A172 (cell line): ENCODE measurements at regions not wholly inside any gene's neighbourhood (a gene's known extent, or its start where the extent isn't known, plus 50 kb on each side); places are given as distances from the start of the nearest gene placed in this dataset.

Source experiments
- DNase-seq: peaks from one replicate; pipeline ENCODE4 v3.0.0-alpha.2; 2015; ENCODE audit warnings: low spot score

DNA sequence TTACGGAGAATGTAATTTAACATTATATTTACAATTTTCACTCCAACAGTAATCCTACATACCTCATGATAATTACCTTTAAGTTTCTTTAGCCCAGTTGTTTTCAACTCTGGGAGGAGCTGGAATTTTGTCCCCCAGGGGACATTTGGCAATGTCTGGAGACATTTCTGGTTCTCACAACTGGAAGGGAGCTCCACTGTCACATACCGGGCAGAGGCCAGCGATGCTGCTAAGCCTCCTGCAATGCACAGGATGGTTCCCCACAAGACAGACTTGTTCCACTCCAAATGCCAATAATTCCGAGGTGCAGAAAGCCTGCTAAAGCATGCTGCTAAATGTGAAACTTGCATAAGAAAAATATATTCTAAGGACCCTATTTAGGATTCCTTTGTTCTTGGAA is 251.1 kb upstream of the IRX5 start:
- DNase-seq, result no peak

DNA sequence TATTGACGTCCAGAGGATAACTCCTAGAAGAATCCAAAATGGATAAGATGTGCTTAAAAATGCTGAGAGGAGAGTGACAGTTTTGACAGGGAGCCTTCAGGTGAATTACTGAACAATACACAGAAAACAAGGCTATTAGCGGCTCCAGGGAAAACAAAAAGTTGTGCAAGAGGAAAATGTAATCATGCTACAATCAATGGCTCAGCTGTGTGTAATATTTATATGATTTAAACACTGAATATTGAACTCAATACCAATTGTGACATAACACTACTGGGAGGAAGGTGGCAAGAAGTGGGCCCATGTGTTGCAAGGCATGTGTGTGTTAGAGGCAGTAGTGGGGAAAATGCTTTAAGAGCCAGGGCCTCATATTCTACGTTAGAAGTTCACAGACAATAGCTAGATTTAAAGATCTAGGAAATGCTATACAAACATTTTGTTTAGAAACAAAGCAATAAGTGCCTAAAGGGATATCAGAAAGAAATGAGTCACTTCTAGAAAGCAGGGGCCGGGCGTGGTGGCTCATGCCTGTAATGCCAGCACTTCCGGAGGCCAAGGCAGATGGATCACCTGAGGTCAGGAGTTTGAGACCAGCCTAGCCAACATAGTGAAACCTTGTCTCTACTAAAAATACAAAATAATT is 253.2 kb upstream of the IRX5 start:
- DNase-seq, result peak; percentile 27

DNA sequence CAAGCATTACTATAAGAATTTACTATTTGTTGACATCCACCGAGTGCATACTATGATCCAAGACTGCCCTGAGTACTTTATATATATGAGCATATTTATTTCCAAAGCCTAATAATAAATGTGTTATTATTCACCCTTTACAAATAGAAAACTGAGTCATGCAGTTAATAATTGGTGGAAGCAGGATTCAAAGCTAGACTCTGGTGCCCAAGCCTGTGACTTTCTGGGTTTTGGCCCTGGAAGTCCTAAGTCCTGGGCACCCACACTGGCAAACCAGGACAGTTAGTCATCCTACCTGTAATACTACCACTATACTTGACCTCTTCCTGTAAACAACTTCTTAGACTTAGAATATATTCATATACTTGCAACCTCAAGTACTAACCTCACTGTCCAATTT is 257.4 kb upstream of the IRX5 start:
- no peak for DNase-seq

DNA sequence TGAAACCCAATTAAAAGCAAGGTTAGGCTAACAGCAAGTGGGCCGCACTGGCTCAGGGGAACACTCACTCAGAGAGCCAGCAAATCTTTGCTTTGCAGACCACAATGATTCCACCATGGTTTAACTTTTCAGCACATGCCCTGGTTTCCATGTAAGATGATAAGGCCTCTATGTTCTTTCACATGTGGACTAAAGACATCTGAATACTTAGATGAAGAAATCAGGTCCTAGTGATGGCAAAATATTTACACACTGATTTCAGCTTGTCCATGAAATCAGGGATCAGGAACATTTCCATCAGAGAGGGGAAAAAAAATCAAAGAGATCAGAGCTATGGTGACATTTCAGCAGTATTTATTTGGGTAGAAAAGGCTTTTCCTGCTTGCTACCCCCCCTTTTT is 258.2 kb upstream of the IRX5 start:
- no peak for DNase-seq

DNA sequence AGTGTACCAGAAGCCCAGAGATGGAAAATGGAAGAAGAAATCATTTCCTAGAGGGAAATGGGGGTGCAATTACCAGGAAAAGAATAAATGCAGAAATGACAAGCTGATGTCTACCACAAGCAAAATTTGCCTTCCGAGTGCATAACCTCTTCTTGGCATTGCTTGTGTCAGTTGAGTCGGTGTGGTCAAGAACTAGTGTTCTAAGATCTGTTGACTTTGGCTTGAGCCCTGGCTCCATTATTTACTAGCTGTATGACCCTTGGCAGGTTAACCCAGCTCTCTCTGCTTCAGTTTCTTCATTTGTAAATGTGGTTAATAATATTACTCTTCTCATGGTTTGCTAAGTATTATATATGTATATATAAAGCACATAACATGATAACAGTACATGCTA is 273.0 kb upstream of the IRX5 start:
- peak; percentile 8 for DNase-seq

DNA sequence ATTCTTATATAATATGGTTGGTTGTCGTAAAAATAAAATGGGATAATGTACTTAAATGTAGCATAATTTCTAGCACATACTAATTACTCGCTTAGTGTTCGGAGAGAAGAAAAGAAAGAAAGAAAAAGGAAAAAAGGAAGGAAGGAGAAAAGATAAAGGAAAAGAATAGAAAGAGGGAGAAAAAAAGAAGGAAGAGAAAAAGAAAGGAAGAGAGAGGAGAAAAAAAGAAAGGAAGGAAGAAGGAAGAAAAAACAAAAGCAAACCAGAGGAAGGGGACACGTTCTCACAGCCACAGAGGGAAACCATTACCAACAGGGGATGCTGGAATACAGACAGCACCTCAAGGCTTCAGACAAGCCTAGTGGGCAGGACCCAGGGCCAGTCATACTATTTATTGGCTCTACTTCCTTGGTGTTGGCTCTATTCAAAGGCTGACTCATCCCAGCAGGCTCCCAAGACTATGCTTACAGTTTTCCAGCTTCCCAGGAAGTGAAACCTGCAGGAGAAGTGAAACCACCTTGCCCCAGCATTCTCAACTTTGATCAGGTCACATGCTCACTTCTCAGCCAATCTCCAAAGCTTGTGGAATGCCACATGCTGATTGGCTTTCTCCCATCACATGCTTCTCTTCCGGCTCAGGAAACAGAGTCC is 273.5 kb upstream of the IRX5 start:
- DNase-seq, result peak; percentile 99

DNA sequence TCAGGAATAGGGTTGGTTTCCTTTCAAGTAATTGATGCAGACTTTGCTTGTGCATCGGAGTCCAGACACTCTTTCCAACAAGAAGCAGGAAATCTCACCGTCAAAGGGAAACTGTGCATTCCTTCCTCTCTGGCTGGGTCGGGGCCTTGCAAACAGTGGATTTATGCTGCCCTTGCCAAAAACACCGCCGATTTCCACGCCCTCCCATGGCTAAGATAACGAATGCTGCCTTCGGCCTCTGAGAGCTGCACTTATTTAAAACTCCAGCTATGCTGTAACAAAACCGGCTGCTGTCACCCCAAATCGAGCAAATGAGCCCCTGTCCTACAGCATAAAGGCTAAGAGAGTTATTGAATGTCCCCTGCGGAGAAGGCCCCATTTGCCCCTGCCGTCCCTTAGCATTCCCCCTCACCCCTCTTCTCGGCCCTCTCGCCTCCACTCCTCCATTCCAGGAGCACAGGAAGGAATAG is 275.5 kb upstream of the IRX5 start:
- DNase-seq, result peak; percentile 27

DNA sequence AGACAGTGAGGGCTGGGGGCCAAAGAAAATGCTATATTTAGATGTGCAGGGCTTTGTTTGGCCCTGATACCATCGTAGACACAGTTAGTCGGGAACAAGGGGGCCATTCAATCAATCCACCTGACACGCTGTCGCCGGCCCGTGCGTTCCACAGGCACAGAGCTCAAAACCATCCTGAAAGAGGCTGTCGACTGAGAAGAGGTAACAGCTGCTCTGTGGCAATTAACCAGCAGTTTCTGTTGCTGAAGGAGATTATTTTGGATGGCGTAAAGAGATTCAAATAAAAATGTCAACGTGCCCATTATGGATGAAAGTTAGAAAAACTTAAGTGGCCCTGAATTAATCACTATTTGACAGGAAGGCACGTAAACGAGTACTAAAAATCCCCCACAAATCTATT is 276.2 kb upstream of the IRX5 start:
- no peak for DNase-seq

DNA sequence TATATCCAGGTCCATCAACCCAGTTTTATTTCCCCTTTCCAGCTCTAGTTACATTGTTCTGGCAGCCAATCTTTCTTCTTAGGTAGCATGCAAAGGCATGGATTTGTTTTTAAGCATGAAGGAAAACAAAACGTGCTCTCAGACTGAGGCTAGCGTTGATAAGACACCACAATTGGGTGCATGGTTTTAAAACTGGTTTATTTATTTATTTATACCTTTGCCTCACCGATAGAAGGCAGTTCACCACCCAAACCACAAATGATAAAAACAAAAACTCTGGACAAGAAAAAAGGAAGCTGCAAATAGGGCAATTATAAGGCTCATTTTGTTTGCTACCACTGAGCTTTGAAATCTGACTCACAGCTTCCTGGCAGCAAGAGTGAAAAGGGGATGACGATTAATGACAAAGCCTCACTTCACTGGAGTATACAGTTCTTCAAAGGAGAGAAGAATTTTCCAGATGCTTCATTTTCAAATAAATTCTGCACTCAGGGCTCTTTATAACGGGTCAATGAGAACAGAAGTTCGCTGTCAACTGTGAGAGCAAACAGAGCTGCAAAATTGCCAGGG is 278.4 kb upstream of the IRX5 start:
- DNase-seq, result no peak

DNA sequence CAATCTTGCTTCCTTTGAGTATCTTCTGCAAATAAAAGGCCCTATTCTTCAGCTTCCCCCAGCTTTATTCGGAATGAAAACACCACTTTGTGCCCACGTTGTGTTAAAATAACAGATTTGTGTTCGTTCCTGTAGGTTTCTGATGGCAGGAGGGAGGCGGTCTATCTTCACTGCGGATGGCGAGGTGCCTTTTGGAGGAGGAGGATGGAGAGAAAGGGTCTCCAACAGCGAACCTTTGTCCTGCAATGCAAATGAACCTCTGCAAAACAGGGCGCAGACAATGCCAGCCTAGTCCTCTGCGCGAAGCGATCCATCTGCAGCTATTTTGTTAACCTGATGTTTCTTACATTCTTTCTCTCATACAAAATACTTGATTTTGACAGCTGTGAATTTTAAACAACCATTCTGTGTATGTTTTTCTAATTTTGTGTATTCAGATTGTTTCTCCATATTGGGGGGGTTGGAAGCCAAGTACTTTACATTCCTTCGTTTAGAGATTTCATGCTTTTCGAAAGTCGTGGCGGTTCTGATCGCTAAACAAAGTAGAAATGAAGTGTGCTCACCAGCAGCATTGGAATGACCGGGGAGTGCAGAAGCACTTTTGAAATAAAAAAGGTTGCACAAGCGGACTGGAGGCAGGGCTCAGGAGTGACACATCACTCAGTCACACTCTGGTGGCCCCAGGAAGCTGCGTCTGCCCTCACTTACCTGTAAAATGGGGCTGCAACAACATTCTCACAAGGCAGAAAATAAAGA is 279.0 kb upstream of the IRX5 start:
- DNase-seq, result no peak

DNA sequence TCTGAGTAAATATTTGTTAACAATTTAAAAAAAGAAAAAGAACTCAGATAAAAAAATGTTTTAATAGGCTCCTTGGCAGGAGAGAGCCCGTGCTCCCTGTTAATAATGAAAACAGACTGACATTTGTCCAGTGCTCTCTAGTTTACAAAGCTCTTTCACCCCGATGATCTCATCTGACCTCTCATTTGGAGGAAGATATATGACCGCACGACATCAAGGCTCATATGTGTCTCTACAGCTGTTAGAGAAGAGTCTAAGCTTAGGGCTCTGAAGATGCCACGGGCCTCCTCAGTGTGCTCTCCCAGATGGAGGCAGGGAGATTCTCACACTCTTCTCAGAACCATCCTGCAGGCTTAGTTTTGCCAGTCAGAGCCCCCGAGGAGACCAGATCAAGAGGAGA is 280.8 kb upstream of the IRX5 start:
- no peak for DNase-seq

DNA sequence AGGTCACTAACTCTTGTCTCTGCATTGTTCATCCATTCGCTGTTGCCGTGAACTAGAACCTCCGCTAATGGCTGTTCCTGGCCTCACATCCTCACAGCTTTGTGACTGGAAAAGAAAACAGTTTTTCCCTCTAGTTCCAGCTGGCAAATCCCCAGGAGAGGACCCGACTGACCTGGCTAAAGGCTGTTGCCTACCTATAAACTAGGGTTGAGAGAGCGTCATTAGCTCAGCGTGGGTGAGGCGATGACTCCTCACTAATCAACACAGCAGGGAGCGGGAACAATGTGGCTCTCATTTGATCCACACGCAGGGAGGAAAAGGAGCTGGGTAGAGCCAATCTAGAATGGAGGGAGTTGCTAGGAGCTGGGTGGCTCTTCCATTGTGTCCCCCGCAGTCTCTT is 282.1 kb upstream of the IRX5 start:
- DNase-seq, result no peak

DNA sequence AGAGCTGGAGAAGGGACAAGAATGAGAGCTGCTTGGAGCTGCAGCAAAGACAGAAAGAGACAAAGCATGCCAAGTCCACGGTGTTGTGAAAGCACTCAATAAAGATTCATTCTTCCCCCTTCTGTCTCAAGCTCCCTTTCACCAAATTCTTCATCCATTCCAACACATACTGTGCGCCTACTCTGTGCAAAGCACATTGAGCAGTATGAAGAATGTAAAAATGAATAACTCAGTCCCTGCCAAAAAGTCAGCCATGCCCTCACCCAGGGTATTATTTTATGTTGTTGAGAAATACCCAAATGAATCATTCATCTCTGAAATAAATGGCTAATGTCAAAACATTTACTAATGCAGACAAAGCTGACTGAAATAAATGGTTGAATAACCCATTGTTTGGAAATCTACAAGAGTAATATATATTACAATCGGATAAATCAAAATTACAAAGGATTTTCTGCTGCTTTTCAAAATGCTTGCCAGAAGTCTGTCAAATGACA is 282.9 kb upstream of the IRX5 start:
- DNase-seq, result no peak

DNA sequence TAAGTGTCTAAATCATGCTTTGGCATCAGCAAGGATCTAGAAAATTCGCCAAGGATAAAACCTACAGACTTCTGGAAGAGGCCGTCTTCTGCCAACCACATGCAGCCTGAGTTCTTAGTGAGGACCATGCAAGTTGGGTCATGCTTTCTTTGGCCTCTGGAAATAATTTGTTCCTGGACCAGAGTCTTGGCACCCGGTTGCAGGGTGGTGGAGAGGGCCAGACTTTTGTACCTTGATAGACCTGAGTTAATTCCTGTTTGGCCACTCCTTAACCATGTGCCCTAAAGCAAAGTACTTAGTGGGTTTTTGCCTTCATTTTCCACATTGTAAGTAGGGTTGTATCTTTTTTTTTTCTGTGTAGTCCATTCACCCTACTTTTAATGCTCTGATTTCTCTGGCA is 283.4 kb upstream of the IRX5 start:
- no peak for DNase-seq

DNA sequence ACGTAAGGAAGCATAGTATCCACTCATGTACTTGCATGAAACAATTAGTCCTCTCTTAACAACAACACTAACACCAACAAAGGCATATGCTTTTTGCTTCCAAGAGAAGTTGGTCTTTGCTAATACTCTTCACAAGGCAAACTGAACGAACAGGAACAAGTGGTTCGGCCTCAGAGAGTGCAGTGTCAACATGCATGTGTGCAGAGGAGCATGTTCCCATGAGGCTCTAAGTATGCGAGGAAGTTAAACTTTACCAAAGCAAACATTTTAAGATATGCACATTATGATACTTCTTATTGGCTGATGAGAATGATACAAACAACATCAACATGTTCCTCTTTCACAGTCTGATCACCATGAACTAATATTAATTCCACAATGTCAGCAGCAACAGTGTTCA is 285.3 kb upstream of the IRX5 start:
- DNase-seq, result no peak

DNA sequence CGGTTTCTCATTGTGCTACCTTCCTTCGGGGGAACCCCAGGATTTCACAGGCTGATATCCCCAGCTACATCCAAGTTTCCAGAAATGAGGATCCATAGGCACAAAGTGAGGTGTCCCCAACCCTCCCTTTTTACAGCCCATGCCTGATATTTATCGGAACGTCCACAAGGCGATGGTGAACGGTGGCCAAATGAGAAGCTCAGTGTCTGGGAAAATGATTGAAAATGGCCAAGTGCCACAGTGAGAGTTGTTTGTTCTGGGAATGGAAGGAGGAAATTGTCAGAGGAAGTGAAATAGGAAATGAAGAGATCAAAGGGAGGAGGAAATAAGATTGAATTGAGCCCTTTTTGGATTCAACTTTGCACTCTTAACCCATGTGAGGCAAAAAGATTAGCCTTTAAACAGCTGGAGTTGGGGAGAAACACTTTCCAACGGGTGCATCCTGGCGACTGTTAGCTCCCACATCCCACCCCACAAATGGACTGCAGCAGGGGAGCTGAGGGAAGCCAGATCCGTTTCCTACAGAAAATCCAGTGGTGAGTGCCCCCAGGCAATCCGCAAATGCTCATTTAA is 294.4 kb upstream of the IRX5 start:
- no peak for DNase-seq

DNA sequence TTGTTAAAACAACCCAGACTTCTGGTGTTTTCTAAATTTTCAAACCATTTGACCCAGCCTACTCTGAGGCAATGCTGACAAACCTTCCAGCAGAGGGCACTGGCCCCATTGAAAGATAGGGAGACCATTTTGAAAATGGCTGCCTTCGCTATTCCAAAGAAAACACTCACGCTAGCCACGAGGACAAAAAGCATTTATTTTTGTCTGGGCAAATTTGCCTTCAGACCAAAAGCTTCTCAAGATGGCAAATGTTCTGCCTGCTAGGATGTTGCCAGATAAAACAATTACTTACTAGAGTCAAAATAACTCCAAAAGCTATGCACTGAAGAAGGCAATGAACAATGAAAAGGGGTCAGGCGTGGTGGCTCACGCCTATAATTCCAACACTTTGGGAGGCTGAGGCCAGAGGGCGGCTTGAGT is 296.7 kb upstream of the IRX5 start:
- peak; percentile 16 for DNase-seq

DNA sequence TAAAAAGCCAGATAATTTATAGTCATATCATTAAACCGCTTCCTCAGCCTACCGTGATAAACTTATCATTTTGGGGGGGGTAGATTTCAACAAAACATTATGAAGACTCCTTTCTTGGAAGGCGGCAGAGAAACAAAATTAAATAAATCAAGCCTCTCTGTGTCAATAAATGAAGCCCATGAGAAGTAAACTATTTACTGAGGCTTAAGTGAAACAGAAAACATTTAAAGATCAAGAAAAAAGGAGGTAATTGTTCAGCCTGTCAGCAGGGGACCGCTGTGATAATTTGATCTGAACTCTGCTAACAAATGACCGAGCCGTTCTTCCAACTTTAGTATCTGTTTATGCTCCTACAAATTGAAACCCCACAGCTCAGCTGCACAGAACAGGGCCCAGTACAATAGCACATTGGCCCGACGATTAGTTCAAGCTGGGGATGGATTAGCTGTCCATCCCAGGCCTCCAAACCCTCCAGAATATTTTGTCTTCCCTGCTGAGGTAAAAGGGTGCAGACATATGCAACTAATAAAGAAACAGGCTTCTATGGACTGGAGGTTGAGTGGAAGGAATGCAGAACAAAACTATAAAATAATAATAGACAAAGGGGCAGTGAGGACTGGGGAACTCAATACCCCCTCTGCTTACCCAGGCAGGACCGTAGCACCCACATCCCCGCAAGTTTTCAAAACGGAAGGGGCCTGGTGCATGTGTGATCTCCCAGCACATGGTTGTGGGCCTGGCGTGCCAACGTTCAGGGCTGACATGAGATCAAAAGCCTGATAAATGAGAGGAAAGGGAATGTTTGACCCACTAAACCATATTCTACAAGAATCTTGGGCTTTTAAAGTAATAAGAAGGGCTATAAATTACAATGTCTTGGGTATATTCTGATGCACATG is 298.1 kb upstream of the IRX5 start:
- DNase-seq, result no peak

DNA sequence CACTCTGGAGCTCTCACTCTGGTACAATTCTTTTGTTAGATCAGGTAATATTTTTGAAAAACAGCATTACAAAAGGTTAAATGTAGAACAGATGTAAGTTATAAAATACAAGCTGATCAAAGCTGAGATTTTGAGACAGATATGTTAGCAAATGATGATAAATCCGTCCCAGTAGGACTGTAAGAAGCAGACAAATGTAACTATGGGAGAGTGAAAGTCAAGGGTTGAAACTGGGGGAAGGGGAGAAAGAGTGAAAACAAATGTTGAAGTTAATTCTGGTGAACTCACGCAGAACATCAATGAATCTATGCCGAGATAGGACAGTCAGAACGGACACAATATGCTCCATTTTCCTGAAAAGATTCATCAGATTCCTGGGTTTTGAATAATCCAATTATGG is 298.9 kb upstream of the IRX5 start:
- DNase-seq, result no peak

DNA sequence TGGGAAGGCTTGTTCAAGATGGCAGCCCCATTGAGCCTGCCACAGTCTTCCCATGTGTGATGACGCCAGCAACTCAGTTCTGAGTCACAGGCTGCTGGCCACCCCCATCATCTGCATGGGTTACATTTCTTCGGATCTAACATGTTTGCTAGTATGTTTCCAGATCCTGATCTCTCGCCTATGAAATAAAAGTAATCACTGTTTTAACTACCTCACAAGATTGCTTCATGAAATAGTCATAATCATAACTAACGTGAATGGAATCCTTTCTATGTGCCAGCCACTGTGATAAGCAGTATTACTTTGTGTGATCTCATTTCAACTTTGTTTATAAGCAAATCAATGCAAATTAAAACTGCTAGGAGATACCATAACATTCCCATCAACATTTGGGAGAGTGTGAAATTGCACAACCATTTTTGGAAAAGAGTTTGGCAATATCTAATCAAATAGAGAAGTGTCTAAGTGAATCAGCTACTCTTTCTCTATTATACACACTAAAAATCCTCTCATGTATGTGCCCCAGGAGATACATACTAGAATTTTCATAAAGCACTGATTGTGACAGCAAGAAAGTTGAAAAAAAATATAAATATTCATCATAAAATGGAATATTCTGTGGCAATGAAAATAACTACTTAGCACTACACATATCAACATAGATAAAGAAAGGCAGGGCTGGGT is 300.2 kb upstream of the IRX5 start:
- no peak for DNase-seq
